ENCODE measurements at regions not wholly inside any gene's neighbourhood (a gene's known extent, or its start where the extent isn't known, plus 50 kb on each side); places are given as distances from the start of the nearest gene placed in this dataset.

GRCh38 chr5:154686490-154686889, 68.7 kb upstream of the LARP1 start:
- H2BK12ac ChIP-seq (ENCODE audit: low read depth, low read length), result no peak overlapping the region
- no peak overlapping the region for H2BK120ac ChIP-seq (replicated peaks; ENCODE audit: low read depth, low read length)
- H3K23ac ChIP-seq (ENCODE audit: insufficient read length), result no peak overlapping the region
- H2AK5ac ChIP-seq (ENCODE audit: low read depth, low read length), result peak overlapping the region; percentile 69; the same call in 1 of the 2 replicates
- H3K27me3 ChIP-seq (replicated peaks in 1 of 4; ENCODE audit: control insufficient read depth in 3 of 4, extremely low read depth in 1 of 4, insufficient read depth in 3 of 4, low read length in 3 of 4), result no peaks in the 10 kb centered on the region
- peaks cover 2% of the 10 kb centered on the region; the same call in 1 of the 2 replicates for H3K23me2 ChIP-seq (ENCODE audit: low read depth, low read length)
- H3K56ac ChIP-seq (replicated peaks; ENCODE audit: insufficient read length, low read depth, low read length), result no peak overlapping the region
- FAIRE-seq (no peak), DNase-seq (ENCODE audit: low read depth in 1 of 2, low spot score in 2 of 2) (no peak)
- H3K79me1 ChIP-seq (ENCODE audit: low read depth, low read length), result peaks cover 3% of the 10 kb centered on the region
- ChIA-PET POLR2A (ENCODE audit: partially characterized antibody) (interaction anchor here (1.2 to 2.9 kb wide), 2 partner anchors 10 to 172 kb away, joined by 4 to 9 read pairs; partner anchors contain the start of gene CNOT8), CTCF (ENCODE audit: partially characterized antibody) (interaction anchor here (0.7 to 2.7 kb wide), 9 partner anchors 11 to 59 kb away, joined by 3 to 10 read pairs (median 4); no protein-coding TSS in a partner anchor)
- H4K8ac ChIP-seq (ENCODE audit: extremely low read depth, insufficient read depth, low read length), result no peak overlapping the region
- H2AFZ ChIP-seq (ENCODE audit: low read length), result no peak overlapping the region
- H3K4me1 ChIP-seq (replicated peaks in 1 of 4; ENCODE audit: control insufficient read depth in 3 of 4, insufficient read depth in 4 of 4, low read length in 3 of 4), result peaks cover 3 to 10% (median 5%) of the 10 kb centered on the region in 4 experiments; a peak in 5 of 7 replicates
- no peak overlapping the region for H3K4me2 ChIP-seq (ENCODE audit: insufficient read depth in 1 of 2, low read depth in 2 of 2, low read length in 2 of 2)
- no peak overlapping the region for H4K91ac ChIP-seq (replicated peaks; ENCODE audit: insufficient read length, low read length)
- peaks cover 4 to 33% of the 10 kb centered on the region in 2 experiments; a peak in 3 of 4 replicates for H3K79me2 ChIP-seq (ENCODE audit: control insufficient read depth in 1 of 2, insufficient read depth in 2 of 2, low read length in 2 of 2)
- no peak overlapping the region for H4K5ac ChIP-seq (ENCODE audit: insufficient read length, low read depth, low read length)
- no peak overlapping the region for H3K4me3 ChIP-seq (ENCODE audit: extremely low read depth in 1 of 4, insufficient read depth in 2 of 4, low read depth in 3 of 4, low read length in 4 of 4)
- peaks cover 3 to 9% of the 10 kb centered on the region in 2 experiments; a peak in 3 of 4 replicates for H3K9me3 ChIP-seq (ENCODE audit: insufficient read depth in 2 of 2, low read depth in 1 of 2, low read length in 1 of 2)
- no peaks in the 10 kb centered on the region; a peak in 1 of 8 replicates for H3K36me3 ChIP-seq (ENCODE audit: control insufficient read depth in 2 of 4, insufficient read depth in 4 of 4, low read length in 3 of 4)
- H2BK5ac ChIP-seq (ENCODE audit: low read depth, low read length), result no peak overlapping the region
- no peak overlapping the region for H3K9ac ChIP-seq (replicated peaks in 1 of 4; ENCODE audit: extremely low read depth in 1 of 4, low read depth in 3 of 4, low read length in 3 of 4)
- no peak overlapping the region; the same call in 1 of the 2 replicates for H2BK15ac ChIP-seq (ENCODE audit: low read length)
- no peaks in the 10 kb centered on the region for H4K20me1 ChIP-seq (replicated peaks in 1 of 2; ENCODE audit: control insufficient read depth in 1 of 2, insufficient read depth in 2 of 2, low read length in 2 of 2)
- H3K4ac ChIP-seq (replicated peaks; ENCODE audit: insufficient read length, low read depth, low read length), result no peak overlapping the region
- H3K27ac ChIP-seq (ENCODE audit: low read depth, low read length), result no peak overlapping the region
- H3K14ac ChIP-seq (ENCODE audit: insufficient read length), result no peak overlapping the region
- 99% methylated on average over 4 of the region's 4 CpGs; no CpG with 5 or more reads in 1 of the 2 experiments for WGBS, 2 experiments (ENCODE audit: extremely low coverage in 1 of 2, insufficient coverage in 1 of 2, insufficient read length in 1 of 2, insufficient replicate concordance in 2 of 2, low coverage in 1 of 2, low lambda C conversion rate in 2 of 2, missing lambda C conversion rate in 1 of 2)
- H3K18ac ChIP-seq (ENCODE audit: extremely low read depth, low read length), result no peak overlapping the region
- no peak overlapping the region for H2BK20ac ChIP-seq (ENCODE audit: low read length)
- TF ChIP-seq CHD1 (IDR thresholded peaks at IDR 0.05; ENCODE audit: low read depth, low read length) (no peak), CEBPB (IDR thresholded peaks at IDR 0.05; ENCODE audit: low read depth, low read length) (0 out of 2 replicates have a peak, but pooled peaks have one; percentile 38), CHD2 (IDR thresholded peaks at IDR 0.05; ENCODE audit: low read length) (no peak), USF2 (IDR thresholded peaks at IDR 0.05; ENCODE audit: low read length) (no peak), E2F6 (IDR thresholded peaks at IDR 0.05) (no peak), TEAD4 (IDR thresholded peaks at IDR 0.05; ENCODE audit: low read depth, low read length) (no peak), SP4 (IDR thresholded peaks at IDR 0.05; ENCODE audit: low read length) (no peak)
